ENCODE measurements at regions not wholly inside any gene's neighbourhood (a gene's known extent, or its start where the extent isn't known, plus 50 kb on each side); places are given as distances from the start of the nearest gene placed in this dataset.

DNA sequence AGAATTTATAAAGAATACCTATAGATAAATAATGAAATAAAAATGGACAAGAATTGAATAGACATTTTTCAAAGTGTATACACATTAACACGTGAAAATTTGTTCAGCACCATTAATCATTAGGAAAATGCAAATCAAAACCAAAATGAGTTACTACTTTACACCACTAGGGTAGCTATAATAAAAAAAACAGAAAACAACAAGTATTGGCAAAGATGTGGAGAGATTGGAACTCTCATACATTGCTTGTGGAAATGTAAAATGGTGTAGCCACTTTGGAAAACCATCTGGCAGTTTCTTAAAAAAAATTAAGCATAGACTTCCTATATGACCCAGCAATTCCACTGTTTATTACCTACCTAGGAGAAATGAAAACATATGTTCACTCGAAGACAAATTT is 172.8 kb upstream of the P2RY1 start:
- H3K23ac ChIP-seq (ENCODE audit: insufficient read length, low read depth, low read length), result no peak overlapping the region
- no peak overlapping the region for H4K91ac ChIP-seq (ENCODE audit: insufficient read length, low read depth, low read length)
- no peak overlapping the region for H2BK15ac ChIP-seq (ENCODE audit: low read depth, low read length)
- H3K23me2 ChIP-seq (ENCODE audit: insufficient read length, low read depth, low read length, poor library complexity, severe bottlenecking), result no peaks in the 10 kb centered on the region
- H3T11ph ChIP-seq (ENCODE audit: low read length), result no peak overlapping the region
- H2BK5ac ChIP-seq (ENCODE audit: insufficient read length, low read length), result no peak overlapping the region
- no peaks in the 10 kb centered on the region for H4K20me1 ChIP-seq (ENCODE audit: control insufficient read depth, insufficient read depth, insufficient read length)
- H3K4me1 Mint-ChIP-seq, result peaks cover 20 to 22% of the 10 kb centered on the region in 2 experiments
- no peak overlapping the region for H3K9ac ChIP-seq (ENCODE audit: extremely low read depth, insufficient read length, low read length)
- no peak overlapping the region for H2AFZ ChIP-seq (ENCODE audit: low read length)
- no peak overlapping the region for H4K5ac ChIP-seq (ENCODE audit: insufficient read length, low read depth, low read length)
- H3K56ac ChIP-seq (ENCODE audit: insufficient read length, low read depth, low read length), result no peak overlapping the region
- peaks cover 20% of the 10 kb centered on the region in 2 experiments for H3K9me3 Mint-ChIP-seq
- no peaks in the 10 kb centered on the region for H3K79me1 ChIP-seq (ENCODE audit: insufficient read depth, low read depth, low read length, poor library complexity, severe bottlenecking)
- no peak overlapping the region for H2AK5ac ChIP-seq (ENCODE audit: insufficient read length, low read length)
- H3K4me2 ChIP-seq (ENCODE audit: insufficient read depth, insufficient read length, low read length), result no peak overlapping the region
- H3K14ac ChIP-seq (ENCODE audit: insufficient read depth, low read length), result no peak overlapping the region
- no peak overlapping the region for H3K4ac ChIP-seq (ENCODE audit: low read depth, low read length)
- no peak overlapping the region for H3K27ac Mint-ChIP-seq
- DNase-seq, result no peak
- no peaks in the 10 kb centered on the region for H3K79me2 ChIP-seq (ENCODE audit: insufficient read depth, low read length)
- WGBS (ENCODE audit: extremely low coverage, insufficient read length, low lambda C conversion rate), result no CpG with 5 or more reads among the region's 2 CpGs
- H3K27me3 Mint-ChIP-seq (ENCODE audit: low read depth), result no peaks in the 10 kb centered on the region
- H2BK20ac ChIP-seq (ENCODE audit: low read depth, low read length, poor library complexity, severe bottlenecking), result no peak overlapping the region
- H4K8ac ChIP-seq (replicated peaks; ENCODE audit: insufficient read length, low read depth, low read length), result no peak overlapping the region
- no peak overlapping the region for H3K4me3 Mint-ChIP-seq
- no peak overlapping the region for H2BK12ac ChIP-seq (ENCODE audit: insufficient read length, low read depth, low read length)
- no peak overlapping the region for H3K18ac ChIP-seq (ENCODE audit: insufficient read length, low read depth, low read length)
- H2BK120ac ChIP-seq (ENCODE audit: low read depth, low read length, poor library complexity, severe bottlenecking), result no peak overlapping the region
- H3K27me3 ChIP-seq (ENCODE audit: insufficient read depth, low read length), result no peaks in the 10 kb centered on the region
- H3K9me3 ChIP-seq (ENCODE audit: control insufficient read depth, low read depth, low read length), result no peaks in the 10 kb centered on the region
- H3K27ac ChIP-seq (ENCODE audit: insufficient read length, low read depth, low read length), result no peak overlapping the region
- H3K36me3 Mint-ChIP-seq (ENCODE audit: insufficient read depth in 1 of 3, low read depth in 3 of 3), result peaks cover 6 to 17% (median 12%) of the 10 kb centered on the region in 3 experiments
- peaks cover 7% of the 10 kb centered on the region for H3K4me1 ChIP-seq (ENCODE audit: insufficient read depth, low read length)
- TF ChIP-seq, protein P1, sequence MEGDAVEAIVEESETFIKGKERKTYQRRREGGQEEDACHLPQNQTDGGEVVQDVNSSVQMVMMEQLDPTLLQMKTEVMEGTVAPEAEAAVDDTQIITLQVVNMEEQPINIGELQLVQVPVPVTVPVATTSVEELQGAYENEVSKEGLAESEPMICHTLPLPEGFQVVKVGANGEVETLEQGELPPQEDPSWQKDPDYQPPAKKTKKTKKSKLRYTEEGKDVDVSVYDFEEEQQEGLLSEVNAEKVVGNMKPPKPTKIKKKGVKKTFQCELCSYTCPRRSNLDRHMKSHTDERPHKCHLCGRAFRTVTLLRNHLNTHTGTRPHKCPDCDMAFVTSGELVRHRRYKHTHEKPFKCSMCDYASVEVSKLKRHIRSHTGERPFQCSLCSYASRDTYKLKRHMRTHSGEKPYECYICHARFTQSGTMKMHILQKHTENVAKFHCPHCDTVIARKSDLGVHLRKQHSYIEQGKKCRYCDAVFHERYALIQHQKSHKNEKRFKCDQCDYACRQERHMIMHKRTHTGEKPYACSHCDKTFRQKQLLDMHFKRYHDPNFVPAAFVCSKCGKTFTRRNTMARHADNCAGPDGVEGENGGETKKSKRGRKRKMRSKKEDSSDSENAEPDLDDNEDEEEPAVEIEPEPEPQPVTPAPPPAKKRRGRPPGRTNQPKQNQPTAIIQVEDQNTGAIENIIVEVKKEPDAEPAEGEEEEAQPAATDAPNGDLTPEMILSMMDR (conservative IDR thresholded peaks at IDR 0.05), result no peak; the same call in 2 of the 3 replicates

Data from H9 (cell line).